ENCODE measurements at regions not wholly inside any gene's neighbourhood (a gene's known extent, or its start where the extent isn't known, plus 50 kb on each side); places are given as distances from the start of the nearest gene placed in this dataset.

DNA sequence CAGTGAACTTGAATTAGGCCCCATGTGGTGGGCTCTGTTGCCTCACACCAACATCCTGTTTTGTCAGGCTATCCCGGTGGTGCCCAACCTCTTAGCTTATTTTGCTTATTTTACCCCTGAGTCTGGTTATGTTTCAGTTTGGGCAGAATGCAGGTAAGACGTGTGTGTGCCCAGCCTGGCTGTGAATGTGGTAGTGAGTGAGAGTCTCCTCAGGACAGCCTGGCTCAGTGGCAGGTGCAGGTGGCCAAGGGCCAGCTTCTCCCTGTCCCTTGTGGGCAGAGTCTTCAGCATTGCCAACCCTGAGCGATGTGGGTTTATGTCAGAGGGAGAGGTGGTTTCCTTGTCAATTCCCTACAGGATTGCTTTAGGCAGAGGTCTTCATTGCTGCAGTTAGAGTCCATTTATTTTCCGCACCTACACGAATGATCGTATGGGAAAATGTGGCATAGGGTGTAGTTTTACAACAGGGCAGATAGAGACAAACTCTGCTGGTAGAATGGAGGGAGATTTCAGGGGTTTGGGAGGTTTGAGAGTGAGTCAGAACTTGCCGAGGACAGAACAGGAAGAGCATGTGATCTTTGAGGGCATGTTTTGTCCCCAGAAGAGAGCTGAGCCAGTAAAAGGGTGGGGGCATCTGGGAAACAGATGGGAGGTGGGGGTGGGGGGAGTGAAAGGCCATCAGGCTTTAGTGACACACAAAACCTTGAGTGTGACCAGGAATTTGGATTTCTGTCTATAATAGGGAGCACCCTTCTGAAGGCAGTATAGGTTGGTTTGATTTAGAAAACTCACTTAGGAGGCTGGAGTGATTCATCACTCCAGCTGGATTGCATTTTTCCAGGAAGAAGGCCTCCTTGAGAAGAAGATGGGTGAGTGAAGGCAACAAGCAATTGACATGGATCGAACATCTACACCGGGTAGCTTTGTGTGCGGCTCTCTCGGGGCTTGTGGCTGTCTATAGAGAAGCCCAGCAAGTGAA is 156.2 kb upstream of the CELF4 start (continued):
- TF ChIP-seq, protein P1, sequence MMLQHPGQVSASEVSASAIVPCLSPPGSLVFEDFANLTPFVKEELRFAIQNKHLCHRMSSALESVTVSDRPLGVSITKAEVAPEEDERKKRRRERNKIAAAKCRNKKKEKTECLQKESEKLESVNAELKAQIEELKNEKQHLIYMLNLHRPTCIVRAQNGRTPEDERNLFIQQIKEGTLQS (IDR thresholded peaks at IDR 0.05; ENCODE audit: insufficient read depth, low read depth, low read length): no peak
- TF ChIP-seq, protein P2, sequence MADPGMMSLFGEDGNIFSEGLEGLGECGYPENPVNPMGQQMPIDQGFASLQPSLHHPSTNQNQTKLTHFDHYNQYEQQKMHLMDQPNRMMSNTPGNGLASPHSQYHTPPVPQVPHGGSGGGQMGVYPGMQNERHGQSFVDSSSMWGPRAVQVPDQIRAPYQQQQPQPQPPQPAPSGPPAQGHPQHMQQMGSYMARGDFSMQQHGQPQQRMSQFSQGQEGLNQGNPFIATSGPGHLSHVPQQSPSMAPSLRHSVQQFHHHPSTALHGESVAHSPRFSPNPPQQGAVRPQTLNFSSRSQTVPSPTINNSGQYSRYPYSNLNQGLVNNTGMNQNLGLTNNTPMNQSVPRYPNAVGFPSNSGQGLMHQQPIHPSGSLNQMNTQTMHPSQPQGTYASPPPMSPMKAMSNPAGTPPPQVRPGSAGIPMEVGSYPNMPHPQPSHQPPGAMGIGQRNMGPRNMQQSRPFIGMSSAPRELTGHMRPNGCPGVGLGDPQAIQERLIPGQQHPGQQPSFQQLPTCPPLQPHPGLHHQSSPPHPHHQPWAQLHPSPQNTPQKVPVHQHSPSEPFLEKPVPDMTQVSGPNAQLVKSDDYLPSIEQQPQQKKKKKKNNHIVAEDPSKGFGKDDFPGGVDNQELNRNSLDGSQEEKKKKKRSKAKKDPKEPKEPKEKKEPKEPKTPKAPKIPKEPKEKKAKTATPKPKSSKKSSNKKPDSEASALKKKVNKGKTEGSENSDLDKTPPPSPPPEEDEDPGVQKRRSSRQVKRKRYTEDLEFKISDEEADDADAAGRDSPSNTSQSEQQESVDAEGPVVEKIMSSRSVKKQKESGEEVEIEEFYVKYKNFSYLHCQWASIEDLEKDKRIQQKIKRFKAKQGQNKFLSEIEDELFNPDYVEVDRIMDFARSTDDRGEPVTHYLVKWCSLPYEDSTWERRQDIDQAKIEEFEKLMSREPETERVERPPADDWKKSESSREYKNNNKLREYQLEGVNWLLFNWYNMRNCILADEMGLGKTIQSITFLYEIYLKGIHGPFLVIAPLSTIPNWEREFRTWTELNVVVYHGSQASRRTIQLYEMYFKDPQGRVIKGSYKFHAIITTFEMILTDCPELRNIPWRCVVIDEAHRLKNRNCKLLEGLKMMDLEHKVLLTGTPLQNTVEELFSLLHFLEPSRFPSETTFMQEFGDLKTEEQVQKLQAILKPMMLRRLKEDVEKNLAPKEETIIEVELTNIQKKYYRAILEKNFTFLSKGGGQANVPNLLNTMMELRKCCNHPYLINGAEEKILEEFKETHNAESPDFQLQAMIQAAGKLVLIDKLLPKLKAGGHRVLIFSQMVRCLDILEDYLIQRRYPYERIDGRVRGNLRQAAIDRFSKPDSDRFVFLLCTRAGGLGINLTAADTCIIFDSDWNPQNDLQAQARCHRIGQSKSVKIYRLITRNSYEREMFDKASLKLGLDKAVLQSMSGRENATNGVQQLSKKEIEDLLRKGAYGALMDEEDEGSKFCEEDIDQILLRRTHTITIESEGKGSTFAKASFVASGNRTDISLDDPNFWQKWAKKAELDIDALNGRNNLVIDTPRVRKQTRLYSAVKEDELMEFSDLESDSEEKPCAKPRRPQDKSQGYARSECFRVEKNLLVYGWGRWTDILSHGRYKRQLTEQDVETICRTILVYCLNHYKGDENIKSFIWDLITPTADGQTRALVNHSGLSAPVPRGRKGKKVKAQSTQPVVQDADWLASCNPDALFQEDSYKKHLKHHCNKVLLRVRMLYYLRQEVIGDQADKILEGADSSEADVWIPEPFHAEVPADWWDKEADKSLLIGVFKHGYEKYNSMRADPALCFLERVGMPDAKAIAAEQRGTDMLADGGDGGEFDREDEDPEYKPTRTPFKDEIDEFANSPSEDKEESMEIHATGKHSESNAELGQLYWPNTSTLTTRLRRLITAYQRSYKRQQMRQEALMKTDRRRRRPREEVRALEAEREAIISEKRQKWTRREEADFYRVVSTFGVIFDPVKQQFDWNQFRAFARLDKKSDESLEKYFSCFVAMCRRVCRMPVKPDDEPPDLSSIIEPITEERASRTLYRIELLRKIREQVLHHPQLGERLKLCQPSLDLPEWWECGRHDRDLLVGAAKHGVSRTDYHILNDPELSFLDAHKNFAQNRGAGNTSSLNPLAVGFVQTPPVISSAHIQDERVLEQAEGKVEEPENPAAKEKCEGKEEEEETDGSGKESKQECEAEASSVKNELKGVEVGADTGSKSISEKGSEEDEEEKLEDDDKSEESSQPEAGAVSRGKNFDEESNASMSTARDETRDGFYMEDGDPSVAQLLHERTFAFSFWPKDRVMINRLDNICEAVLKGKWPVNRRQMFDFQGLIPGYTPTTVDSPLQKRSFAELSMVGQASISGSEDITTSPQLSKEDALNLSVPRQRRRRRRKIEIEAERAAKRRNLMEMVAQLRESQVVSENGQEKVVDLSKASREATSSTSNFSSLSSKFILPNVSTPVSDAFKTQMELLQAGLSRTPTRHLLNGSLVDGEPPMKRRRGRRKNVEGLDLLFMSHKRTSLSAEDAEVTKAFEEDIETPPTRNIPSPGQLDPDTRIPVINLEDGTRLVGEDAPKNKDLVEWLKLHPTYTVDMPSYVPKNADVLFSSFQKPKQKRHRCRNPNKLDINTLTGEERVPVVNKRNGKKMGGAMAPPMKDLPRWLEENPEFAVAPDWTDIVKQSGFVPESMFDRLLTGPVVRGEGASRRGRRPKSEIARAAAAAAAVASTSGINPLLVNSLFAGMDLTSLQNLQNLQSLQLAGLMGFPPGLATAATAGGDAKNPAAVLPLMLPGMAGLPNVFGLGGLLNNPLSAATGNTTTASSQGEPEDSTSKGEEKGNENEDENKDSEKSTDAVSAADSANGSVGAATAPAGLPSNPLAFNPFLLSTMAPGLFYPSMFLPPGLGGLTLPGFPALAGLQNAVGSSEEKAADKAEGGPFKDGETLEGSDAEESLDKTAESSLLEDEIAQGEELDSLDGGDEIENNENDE (IDR thresholded peaks at IDR 0.05; ENCODE audit: insufficient replicate concordance, low read length): no peak
- no peak for TF ChIP-seq JUND (IDR thresholded peaks at IDR 0.05; ENCODE audit: low read length)
- TF ChIP-seq RNF2 (IDR thresholded peaks at IDR 0.05; ENCODE audit: borderline replicate concordance, low read depth, low read length, missing control alignments, poor library complexity, severe bottlenecking): no peak

Measured in H1 (cell line).